ENCODE measurements at regions not wholly inside any gene's neighbourhood (a gene's known extent, or its start where the extent isn't known, plus 50 kb on each side); places are given as distances from the start of the nearest gene placed in this dataset.

DNA sequence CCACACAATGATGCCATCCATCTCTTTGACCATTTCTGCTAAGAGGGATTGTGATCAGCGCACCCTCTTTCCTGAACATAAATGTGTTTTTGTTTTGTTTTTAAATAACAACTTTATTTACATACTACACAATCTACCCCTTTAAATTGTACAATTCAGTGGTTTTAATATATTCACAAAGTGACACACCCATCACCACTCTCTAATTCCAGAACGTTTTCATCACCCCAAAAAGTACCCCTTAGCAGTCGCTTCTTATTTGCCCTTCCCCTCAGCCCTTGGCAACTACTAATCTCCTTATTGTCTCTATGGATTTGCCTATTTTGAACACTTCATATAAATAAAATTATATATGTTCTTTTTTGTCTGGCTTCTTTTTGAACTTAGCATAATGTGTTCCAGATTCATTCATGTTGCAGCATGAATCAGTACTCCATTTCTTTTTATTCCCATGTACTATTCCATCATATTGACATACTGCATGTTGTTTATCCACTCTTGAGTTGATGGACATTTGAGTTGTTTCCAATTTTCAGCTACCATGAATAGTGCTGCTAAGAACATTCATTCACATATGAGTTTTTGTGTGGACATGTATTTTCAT, 150.9 kb upstream of the NABP1 start:
- Histone ChIP-seq H3K27me3 (ENCODE audit: insufficient read depth, low read length, poor library complexity) (no peaks in the 10 kb centered on the region), H4K20me1 (ENCODE audit: insufficient read depth, low read length) (no peaks in the 10 kb centered on the region), H3K36me3 (ENCODE audit: insufficient read depth, low read length) (no peaks in the 10 kb centered on the region), H3K4me1 (ENCODE audit: insufficient read depth, low read length) (no peaks in the 10 kb centered on the region), H3K27ac (ENCODE audit: low read length) (no peak overlapping the region), H3K4me2 (ENCODE audit: insufficient read depth, low read length) (no peak overlapping the region), H3K4me3 (ENCODE audit: low read depth in 1 of 2, low read length in 2 of 2) (no peak overlapping the region), H3K79me2 (ENCODE audit: insufficient read depth, low read length) (no peaks in the 10 kb centered on the region), H3K9me3 (ENCODE audit: insufficient read depth, low read length, severe bottlenecking) (no peaks in the 10 kb centered on the region), H3K9ac (ENCODE audit: low read depth, low read length) (no peak overlapping the region), H2AFZ (ENCODE audit: low read depth, low read length) (no peak overlapping the region)
- TF ChIP-seq, protein P1, sequence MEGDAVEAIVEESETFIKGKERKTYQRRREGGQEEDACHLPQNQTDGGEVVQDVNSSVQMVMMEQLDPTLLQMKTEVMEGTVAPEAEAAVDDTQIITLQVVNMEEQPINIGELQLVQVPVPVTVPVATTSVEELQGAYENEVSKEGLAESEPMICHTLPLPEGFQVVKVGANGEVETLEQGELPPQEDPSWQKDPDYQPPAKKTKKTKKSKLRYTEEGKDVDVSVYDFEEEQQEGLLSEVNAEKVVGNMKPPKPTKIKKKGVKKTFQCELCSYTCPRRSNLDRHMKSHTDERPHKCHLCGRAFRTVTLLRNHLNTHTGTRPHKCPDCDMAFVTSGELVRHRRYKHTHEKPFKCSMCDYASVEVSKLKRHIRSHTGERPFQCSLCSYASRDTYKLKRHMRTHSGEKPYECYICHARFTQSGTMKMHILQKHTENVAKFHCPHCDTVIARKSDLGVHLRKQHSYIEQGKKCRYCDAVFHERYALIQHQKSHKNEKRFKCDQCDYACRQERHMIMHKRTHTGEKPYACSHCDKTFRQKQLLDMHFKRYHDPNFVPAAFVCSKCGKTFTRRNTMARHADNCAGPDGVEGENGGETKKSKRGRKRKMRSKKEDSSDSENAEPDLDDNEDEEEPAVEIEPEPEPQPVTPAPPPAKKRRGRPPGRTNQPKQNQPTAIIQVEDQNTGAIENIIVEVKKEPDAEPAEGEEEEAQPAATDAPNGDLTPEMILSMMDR (IDR thresholded peaks at IDR 0.05; ENCODE audit: borderline replicate concordance, extremely low read depth, low read length, poor library complexity, severe bottlenecking) = no peak
- TF ChIP-seq EZH2 (IDR thresholded peaks at IDR 0.05; ENCODE audit: borderline replicate concordance, low read depth, low read length, severe bottlenecking) = no peak
- no peak for ATAC-seq (ENCODE audit: insufficient read depth, low read depth)
- no peak for DNase-seq

DNA sequence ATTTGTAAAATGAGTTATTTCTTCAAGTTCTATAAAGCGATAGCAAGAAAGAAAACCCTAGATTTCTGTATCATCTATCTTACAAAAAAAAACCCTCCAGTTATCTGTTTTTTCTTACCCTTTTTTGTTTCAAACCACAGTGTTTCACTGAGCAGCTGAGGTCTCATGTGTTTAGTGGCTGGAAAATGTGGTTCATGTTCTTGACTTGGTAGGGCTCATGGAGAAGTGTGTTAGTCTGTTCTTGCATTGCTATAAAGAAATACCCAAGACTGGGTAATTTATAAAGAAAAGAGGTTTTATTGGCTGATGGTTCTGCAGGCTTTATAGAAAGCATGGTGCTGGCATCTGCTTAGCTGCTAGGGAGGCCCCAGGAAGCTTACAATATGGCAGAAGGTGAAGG, 147.3 kb upstream of the NABP1 start:
- Histone ChIP-seq H3K4me1 (ENCODE audit: insufficient read depth, low read length) (no peaks in the 10 kb centered on the region), H3K4me2 (ENCODE audit: insufficient read depth, low read length) (no peak overlapping the region), H3K36me3 (ENCODE audit: insufficient read depth, low read length) (no peaks in the 10 kb centered on the region), H2AFZ (ENCODE audit: low read depth, low read length) (no peak overlapping the region), H3K79me2 (ENCODE audit: insufficient read depth, low read length) (no peaks in the 10 kb centered on the region), H4K20me1 (ENCODE audit: insufficient read depth, low read length) (no peaks in the 10 kb centered on the region), H3K27ac (ENCODE audit: low read length) (no peak overlapping the region), H3K4me3 (ENCODE audit: low read depth in 1 of 2, low read length in 2 of 2) (no peak overlapping the region), H3K9me3 (ENCODE audit: insufficient read depth, low read length, severe bottlenecking) (no peaks in the 10 kb centered on the region), H3K9ac (ENCODE audit: low read depth, low read length) (no peak overlapping the region), H3K27me3 (ENCODE audit: insufficient read depth, low read length, poor library complexity) (no peaks in the 10 kb centered on the region)
- no peak for ATAC-seq (ENCODE audit: insufficient read depth, low read depth)
- no peak for DNase-seq
- TF ChIP-seq, protein P1 (IDR thresholded peaks at IDR 0.05; ENCODE audit: borderline replicate concordance, extremely low read depth, low read length, poor library complexity, severe bottlenecking) = no peak
- TF ChIP-seq EZH2 (IDR thresholded peaks at IDR 0.05; ENCODE audit: borderline replicate concordance, low read depth, low read length, severe bottlenecking) = no peak

DNA sequence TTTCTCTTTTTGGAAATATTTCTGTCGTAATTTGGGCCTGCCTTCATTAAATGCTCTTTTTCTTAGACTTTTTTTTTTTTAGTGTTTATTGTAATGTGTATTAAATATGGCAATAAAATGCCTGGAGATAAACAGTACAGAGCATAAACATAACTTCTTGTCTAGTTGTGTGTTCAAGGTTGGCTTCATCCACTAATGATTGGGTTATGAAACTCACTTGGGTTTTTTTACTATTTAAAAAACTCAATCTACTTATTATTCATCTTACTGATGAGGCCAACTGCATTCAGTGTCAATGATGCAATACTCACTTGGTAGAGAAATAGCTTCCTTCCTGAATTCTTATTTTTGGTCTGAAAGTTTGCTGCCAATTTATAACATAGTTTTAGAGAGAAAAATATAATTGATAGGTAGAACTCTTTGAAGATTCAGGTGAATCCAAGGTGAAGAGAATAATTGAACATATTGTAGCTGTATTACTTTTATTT, 144.2 kb upstream of the NABP1 start:
- Histone ChIP-seq H2AFZ (ENCODE audit: low read depth, low read length) (no peak overlapping the region), H3K9ac (ENCODE audit: low read depth, low read length) (no peak overlapping the region), H3K36me3 (ENCODE audit: insufficient read depth, low read length) (no peaks in the 10 kb centered on the region), H4K20me1 (ENCODE audit: insufficient read depth, low read length) (no peaks in the 10 kb centered on the region), H3K4me1 (ENCODE audit: insufficient read depth, low read length) (no peaks in the 10 kb centered on the region), H3K79me2 (ENCODE audit: insufficient read depth, low read length) (no peaks in the 10 kb centered on the region), H3K27ac (ENCODE audit: low read length) (no peak overlapping the region), H3K27me3 (ENCODE audit: insufficient read depth, low read length, poor library complexity) (no peaks in the 10 kb centered on the region), H3K4me3 (ENCODE audit: low read depth in 1 of 2, low read length in 2 of 2) (no peak overlapping the region), H3K9me3 (ENCODE audit: insufficient read depth, low read length, severe bottlenecking) (no peaks in the 10 kb centered on the region), H3K4me2 (ENCODE audit: insufficient read depth, low read length) (no peak overlapping the region)
- ATAC-seq (ENCODE audit: insufficient read depth, low read depth) (no peak), DNase-seq (no peak)
- no peak for TF ChIP-seq EZH2 (IDR thresholded peaks at IDR 0.05; ENCODE audit: borderline replicate concordance, low read depth, low read length, severe bottlenecking)
- TF ChIP-seq, protein P1 (IDR thresholded peaks at IDR 0.05; ENCODE audit: borderline replicate concordance, extremely low read depth, low read length, poor library complexity, severe bottlenecking) = no peak
